HepG2 (cell line): ENCODE measurements at regions not wholly inside any gene's neighbourhood (a gene's known extent, or its start where the extent isn't known, plus 50 kb on each side); places are given as distances from the start of the nearest gene placed in this dataset.

Experiments
- ATF7 ChIP-seq, 2 experiments: fragments of 450-650 bp in 1 of 2; sonication (generic) in 1 of 2; formaldehyde crosslinking in 1 of 2; IDR thresholded peaks; 2 replicates each; pipeline versions ENCODE4 v1.4.0 to v1.6.1; 2016 to 2020; ENCODE audit warnings: antibody characterized with exemption in 1 of 2, mild to moderate bottlenecking in 1 of 2, missing genetic modification reagents in 1 of 2
- EP300 ChIP-seq, 3 experiments: sonication (generic) in 1 of 3; formaldehyde crosslinking in 1 of 3; IDR thresholded peaks; 2 replicates each; pipeline versions ENCODE4 v1.5.1 to v1.6.1; 2011 to 2020; ENCODE audit warnings: low read depth in 2 of 3, low read length in 2 of 3, borderline replicate concordance in 1 of 3, improper control_type of control experiment in 1 of 3, mild to moderate bottlenecking in 1 of 3, missing genetic modification reagents in 1 of 3, moderate library complexity in 1 of 3
- FOXM1 ChIP-seq: sonication (generic); formaldehyde crosslinking; IDR thresholded peaks from 2 replicates; pipeline ENCODE4 v1.5.0; 2020; ENCODE audit warnings: missing genetic modification reagents
- ISL2 ChIP-seq: sonication (generic); formaldehyde crosslinking; IDR thresholded peaks from 2 replicates; pipeline ENCODE4 v1.5.0; 2020; ENCODE audit warnings: missing genetic modification reagents
- KDM2A ChIP-seq: sonication (generic); formaldehyde crosslinking; IDR thresholded peaks from 2 replicates; pipeline ENCODE4 v1.4.0; 2020; ENCODE audit warnings: low read depth, missing genetic modification reagents, borderline replicate concordance
- KLF9 ChIP-seq: IDR thresholded peaks from 2 replicates; pipeline ENCODE4 v1.6.1; 2016; ENCODE audit warnings: low read depth
- RXRA ChIP-seq: sonication (generic); formaldehyde crosslinking; IDR thresholded peaks from 2 replicates; pipeline ENCODE4 v1.5.1; 2020; ENCODE audit warnings: missing genetic modification reagents
- SIX4 ChIP-seq: sonication (generic); formaldehyde crosslinking; IDR thresholded peaks from 2 replicates; pipeline ENCODE4 v1.4.0; 2020; ENCODE audit warnings: missing genetic modification reagents
- SOX6 ChIP-seq, 2 experiments: fragments of 450-650 bp in 1 of 2; sonication (generic) in 1 of 2; formaldehyde crosslinking in 1 of 2; IDR thresholded peaks; 2 replicates each; pipeline versions ENCODE4 v1.4.0 to v1.6.1; 2017 to 2020; ENCODE audit warnings: antibody characterized with exemption in 1 of 2, mild to moderate bottlenecking in 1 of 2, missing genetic modification reagents in 1 of 2
- TAF1 ChIP-seq: sonication (generic); formaldehyde crosslinking; IDR thresholded peaks from 2 replicates; pipeline ENCODE4 v1.4.0; 2020; ENCODE audit warnings: missing genetic modification reagents
- ZFP62 ChIP-seq: sonication (generic); formaldehyde crosslinking; IDR thresholded peaks from 2 replicates; pipeline ENCODE4 v1.4.0; 2020; ENCODE audit warnings: missing genetic modification reagents
- ZNF619 ChIP-seq: sonication (generic); formaldehyde crosslinking; IDR thresholded peaks from 2 replicates; pipeline ENCODE4 v1.4.0; 2020; ENCODE audit warnings: mild to moderate bottlenecking, missing genetic modification reagents
- ZNF652 ChIP-seq: IDR thresholded peaks from 2 replicates; pipeline ENCODE4 v1.6.1; 2016; ENCODE audit warnings: low read depth, borderline replicate concordance
- ZNF674 ChIP-seq: sonication (generic); formaldehyde crosslinking; IDR thresholded peaks from 2 replicates; pipeline ENCODE4 v1.5.0; 2020; ENCODE audit warnings: low read depth, mild to moderate bottlenecking, missing genetic modification reagents
- ZSCAN9 ChIP-seq: IDR thresholded peaks from 2 replicates; pipeline ENCODE4 v1.6.1; 2016; ENCODE audit warnings: borderline replicate concordance
- TF ChIP-seq, protein P1 (sequence below): sonication (generic); formaldehyde crosslinking; conservative IDR thresholded peaks from 2 replicates; pipeline ENCODE4 v1.4.0; 2020; ENCODE audit warnings: mild to moderate bottlenecking, missing genetic modification reagents, moderate library complexity
- TF ChIP-seq, protein P2 (sequence below): sonication (generic); formaldehyde crosslinking; IDR thresholded peaks from 2 replicates; pipeline ENCODE4 v1.5.1; 2020; ENCODE audit warnings: missing genetic modification reagents, mild to moderate bottlenecking, borderline replicate concordance
- TF ChIP-seq, protein P3 (sequence below): IDR thresholded peaks from 2 replicates; pipeline ENCODE4 v1.6.1; 2016; ENCODE audit warnings: control low read depth
- TF ChIP-seq, protein P4 (sequence below): sonication (generic); formaldehyde crosslinking; IDR thresholded peaks from 2 replicates; pipeline ENCODE4 v1.4.0; 2020; ENCODE audit warnings: missing genetic modification reagents
- TF ChIP-seq, protein P5 (sequence below): sonication (generic); formaldehyde crosslinking; IDR thresholded peaks from 2 replicates; pipeline ENCODE4 v1.8.0; 2022; ENCODE audit warnings: missing genetic modification reagents, low read depth, mild to moderate bottlenecking, borderline replicate concordance

DNA sequence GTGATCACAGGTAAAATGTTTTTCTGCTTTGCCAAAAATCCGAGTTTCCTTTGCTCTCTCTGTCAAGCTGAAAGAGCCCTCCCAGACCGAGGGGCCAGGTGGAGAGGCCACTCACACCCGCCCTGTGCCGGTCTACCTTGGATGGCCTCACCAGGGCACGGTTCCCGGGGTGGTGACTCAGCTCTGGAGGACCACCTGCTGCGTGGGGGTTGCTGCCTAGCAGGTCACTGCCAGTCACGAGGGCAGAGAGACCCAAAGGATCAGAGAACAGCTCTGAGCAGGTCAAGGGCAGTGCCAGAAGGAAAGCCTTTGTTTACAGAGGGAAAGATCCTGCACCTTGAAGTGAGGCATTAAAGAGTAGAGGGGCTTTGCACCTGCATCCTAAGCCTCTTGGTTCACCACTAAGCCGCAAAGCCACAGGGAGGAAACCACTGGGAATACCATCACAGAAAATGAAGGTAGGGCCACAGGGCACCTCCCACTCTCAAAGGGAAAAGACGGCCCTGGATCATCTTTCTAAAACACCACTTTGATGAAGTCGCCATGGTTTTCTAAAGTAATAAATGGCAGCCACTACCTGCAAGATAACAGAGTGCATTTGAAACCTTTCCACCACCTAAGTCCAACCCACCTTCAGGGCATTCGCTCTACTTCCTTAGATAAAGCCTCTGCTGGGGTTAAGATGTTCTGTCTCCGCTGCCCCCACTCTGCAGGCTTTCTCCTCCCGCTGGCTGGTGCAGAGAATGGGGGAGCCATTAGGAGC lies 160.3 kb upstream of the KLF14 start (continued):
- TF ChIP-seq, protein P1, sequence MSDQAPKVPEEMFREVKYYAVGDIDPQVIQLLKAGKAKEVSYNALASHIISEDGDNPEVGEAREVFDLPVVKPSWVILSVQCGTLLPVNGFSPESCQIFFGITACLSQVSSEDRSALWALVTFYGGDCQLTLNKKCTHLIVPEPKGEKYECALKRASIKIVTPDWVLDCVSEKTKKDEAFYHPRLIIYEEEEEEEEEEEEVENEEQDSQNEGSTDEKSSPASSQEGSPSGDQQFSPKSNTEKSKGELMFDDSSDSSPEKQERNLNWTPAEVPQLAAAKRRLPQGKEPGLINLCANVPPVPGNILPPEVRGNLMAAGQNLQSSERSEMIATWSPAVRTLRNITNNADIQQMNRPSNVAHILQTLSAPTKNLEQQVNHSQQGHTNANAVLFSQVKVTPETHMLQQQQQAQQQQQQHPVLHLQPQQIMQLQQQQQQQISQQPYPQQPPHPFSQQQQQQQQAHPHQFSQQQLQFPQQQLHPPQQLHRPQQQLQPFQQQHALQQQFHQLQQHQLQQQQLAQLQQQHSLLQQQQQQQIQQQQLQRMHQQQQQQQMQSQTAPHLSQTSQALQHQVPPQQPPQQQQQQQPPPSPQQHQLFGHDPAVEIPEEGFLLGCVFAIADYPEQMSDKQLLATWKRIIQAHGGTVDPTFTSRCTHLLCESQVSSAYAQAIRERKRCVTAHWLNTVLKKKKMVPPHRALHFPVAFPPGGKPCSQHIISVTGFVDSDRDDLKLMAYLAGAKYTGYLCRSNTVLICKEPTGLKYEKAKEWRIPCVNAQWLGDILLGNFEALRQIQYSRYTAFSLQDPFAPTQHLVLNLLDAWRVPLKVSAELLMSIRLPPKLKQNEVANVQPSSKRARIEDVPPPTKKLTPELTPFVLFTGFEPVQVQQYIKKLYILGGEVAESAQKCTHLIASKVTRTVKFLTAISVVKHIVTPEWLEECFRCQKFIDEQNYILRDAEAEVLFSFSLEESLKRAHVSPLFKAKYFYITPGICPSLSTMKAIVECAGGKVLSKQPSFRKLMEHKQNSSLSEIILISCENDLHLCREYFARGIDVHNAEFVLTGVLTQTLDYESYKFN (CRISPR knock-in tag) = peak; percentile 51
- TF ChIP-seq, protein P2, sequence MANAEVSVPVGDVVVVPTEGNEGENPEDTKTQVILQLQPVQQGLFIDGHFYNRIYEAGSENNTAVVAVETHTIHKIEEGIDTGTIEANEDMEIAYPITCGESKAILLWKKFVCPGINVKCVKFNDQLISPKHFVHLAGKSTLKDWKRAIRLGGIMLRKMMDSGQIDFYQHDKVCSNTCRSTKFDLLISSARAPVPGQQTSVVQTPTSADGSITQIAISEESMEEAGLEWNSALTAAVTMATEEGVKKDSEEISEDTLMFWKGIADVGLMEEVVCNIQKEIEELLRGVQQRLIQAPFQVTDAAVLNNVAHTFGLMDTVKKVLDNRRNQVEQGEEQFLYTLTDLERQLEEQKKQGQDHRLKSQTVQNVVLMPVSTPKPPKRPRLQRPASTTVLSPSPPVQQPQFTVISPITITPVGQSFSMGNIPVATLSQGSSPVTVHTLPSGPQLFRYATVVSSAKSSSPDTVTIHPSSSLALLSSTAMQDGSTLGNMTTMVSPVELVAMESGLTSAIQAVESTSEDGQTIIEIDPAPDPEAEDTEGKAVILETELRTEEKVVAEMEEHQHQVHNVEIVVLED (CRISPR knock-in tag) = no peak
- TF ChIP-seq KLF9 (CRISPR knock-in tag) (no peak), ZNF652 (no peak), RXRA (peak; percentile 97), TAF1 (no peak), ZSCAN9 (CRISPR knock-in tag) (0 out of 2 replicates have a peak, but pooled peaks have one; percentile 43), SOX6 (IDR thresholded peaks at IDR 0.05) (no peak), SOX6 (CRISPR knock-in tag; IDR thresholded peaks at IDR 0.05) (peak; percentile 45; the same call in 1 of the 2 replicates), SIX4 (no peak), ZNF619 (CRISPR knock-in tag) (no peak), ATF7 (IDR thresholded peaks at IDR 0.05) (no peak), ATF7 (CRISPR knock-in tag; IDR thresholded peaks at IDR 0.05) (no peak), EP300 (IDR thresholded peaks at IDR 0.05; ENCODE audit: low read depth in 2 of 2, low read length in 2 of 2) (peak in 1 of 2 experiments; percentile 75; a peak in 2 of 4 replicates), EP300 (CRISPR knock-in tag; IDR thresholded peaks at IDR 0.05; ENCODE audit: borderline replicate concordance) (peak; percentile 93), ZNF674 (CRISPR knock-in tag) (no peak), ISL2 (CRISPR knock-in tag) (peak; percentile 55; the same call in 1 of the 2 replicates), ZFP62 (CRISPR knock-in tag) (no peak), FOXM1 (no peak), KDM2A (CRISPR knock-in tag) (peak; percentile 27; the same call in 1 of the 2 replicates)
- TF ChIP-seq, protein P3, sequence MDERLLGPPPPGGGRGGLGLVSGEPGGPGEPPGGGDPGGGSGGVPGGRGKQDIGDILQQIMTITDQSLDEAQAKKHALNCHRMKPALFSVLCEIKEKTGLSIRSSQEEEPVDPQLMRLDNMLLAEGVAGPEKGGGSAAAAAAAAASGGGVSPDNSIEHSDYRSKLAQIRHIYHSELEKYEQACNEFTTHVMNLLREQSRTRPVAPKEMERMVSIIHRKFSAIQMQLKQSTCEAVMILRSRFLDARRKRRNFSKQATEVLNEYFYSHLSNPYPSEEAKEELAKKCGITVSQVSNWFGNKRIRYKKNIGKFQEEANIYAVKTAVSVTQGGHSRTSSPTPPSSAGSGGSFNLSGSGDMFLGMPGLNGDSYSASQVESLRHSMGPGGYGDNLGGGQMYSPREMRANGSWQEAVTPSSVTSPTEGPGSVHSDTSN (CRISPR knock-in tag) = no peak
- TF ChIP-seq, protein P4, sequence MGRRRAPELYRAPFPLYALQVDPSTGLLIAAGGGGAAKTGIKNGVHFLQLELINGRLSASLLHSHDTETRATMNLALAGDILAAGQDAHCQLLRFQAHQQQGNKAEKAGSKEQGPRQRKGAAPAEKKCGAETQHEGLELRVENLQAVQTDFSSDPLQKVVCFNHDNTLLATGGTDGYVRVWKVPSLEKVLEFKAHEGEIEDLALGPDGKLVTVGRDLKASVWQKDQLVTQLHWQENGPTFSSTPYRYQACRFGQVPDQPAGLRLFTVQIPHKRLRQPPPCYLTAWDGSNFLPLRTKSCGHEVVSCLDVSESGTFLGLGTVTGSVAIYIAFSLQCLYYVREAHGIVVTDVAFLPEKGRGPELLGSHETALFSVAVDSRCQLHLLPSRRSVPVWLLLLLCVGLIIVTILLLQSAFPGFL (CRISPR knock-in tag) = no peak
- TF ChIP-seq, protein P5, sequence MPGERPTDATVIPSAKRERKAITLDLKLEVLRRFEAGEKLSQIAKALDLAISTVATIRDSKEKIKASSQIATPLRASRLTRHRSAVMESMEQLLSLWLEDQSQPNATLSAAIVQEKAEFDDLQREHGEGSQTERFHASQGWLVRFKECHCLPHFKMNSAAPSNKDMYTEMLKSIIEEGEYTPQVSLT = no peak
